ENCODE measurements at regions not wholly inside any gene's neighbourhood (a gene's known extent, or its start where the extent isn't known, plus 50 kb on each side); places are given as distances from the start of the nearest gene placed in this dataset.

DNA sequence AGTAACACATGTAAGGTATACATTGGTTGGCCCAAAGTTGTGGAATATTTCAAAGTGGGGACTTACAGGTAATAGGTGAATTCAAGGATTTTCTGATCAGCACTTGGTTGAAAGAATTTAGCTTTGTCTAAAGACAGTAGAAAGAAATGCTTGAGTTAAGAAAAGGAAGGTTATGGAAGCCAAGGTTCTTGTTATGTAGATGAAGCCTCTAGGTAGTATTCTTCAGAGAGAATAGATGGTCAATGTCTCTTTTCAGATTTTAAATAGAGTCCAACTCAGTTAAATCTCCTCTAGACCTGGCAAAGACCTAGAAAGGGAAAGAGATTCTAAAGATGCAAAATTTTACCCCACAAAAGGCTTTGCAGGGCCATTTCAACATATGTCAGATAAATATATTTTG is 157.4 kb downstream of the ANKRD30B start:
- in situ Hi-C loops (cut with MboI; ENCODE audit: low sequenced_read_pairs, unreplicated experiment): no loop called here
- DNase-seq (ENCODE audit: low spot score): no peak
- TF ChIP-seq, protein P1, sequence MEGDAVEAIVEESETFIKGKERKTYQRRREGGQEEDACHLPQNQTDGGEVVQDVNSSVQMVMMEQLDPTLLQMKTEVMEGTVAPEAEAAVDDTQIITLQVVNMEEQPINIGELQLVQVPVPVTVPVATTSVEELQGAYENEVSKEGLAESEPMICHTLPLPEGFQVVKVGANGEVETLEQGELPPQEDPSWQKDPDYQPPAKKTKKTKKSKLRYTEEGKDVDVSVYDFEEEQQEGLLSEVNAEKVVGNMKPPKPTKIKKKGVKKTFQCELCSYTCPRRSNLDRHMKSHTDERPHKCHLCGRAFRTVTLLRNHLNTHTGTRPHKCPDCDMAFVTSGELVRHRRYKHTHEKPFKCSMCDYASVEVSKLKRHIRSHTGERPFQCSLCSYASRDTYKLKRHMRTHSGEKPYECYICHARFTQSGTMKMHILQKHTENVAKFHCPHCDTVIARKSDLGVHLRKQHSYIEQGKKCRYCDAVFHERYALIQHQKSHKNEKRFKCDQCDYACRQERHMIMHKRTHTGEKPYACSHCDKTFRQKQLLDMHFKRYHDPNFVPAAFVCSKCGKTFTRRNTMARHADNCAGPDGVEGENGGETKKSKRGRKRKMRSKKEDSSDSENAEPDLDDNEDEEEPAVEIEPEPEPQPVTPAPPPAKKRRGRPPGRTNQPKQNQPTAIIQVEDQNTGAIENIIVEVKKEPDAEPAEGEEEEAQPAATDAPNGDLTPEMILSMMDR (IDR thresholded peaks at IDR 0.05; ENCODE audit: borderline replicate concordance, control extremely low read depth, extremely low read depth, insufficient read depth, missing control alignments): no peak

DNA sequence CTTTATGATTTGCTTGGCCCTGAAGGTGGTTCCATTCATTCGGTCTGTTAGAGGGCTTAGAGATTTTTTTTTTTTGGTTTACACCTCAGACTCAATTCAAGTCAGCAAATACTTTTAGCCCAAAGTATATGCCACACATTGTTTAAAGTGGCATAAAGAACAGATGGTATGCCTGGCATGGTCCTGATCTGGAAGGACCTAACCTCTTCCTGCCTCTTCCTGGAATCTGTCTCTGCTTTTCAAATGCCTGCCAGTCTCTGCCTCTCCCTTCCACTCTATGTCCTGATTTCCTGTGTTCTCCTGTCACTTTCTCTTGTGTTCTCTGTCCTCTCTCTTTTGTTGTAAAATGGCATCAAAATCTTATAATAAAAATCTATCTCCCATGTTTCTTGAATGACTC is 158.0 kb downstream of the ANKRD30B start:
- DNase-seq (ENCODE audit: low spot score): no peak
- TF ChIP-seq, protein P1 (IDR thresholded peaks at IDR 0.05; ENCODE audit: borderline replicate concordance, control extremely low read depth, extremely low read depth, insufficient read depth, missing control alignments): no peak
- in situ Hi-C loops (cut with MboI; ENCODE audit: low sequenced_read_pairs, unreplicated experiment): no loop called here

DNA sequence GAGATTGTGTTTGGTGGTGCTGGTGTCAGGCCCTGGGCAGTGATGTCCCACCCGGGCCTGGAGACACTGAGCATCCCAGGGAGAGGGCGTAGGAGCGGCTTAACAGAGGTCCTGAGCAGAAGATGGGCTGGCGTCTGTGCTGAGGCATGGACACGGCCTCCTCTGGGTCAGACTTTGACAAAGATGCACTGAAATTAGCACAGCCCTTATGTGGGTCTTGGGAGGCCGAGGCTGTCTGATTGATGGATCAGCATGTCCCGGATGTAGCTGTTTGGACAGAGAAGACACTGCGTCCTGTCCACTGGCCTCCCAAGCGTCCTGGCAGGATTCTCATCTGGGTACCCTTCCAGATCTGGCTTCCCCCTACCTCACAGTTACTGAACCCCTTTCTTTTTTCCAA is 159.4 kb downstream of the ANKRD30B start:
- DNase-seq (ENCODE audit: low spot score): no peak
- in situ Hi-C loops (cut with MboI; ENCODE audit: low sequenced_read_pairs, unreplicated experiment): no loop called here
- TF ChIP-seq, protein P1 (IDR thresholded peaks at IDR 0.05; ENCODE audit: borderline replicate concordance, control extremely low read depth, extremely low read depth, insufficient read depth, missing control alignments): no peak

DNA sequence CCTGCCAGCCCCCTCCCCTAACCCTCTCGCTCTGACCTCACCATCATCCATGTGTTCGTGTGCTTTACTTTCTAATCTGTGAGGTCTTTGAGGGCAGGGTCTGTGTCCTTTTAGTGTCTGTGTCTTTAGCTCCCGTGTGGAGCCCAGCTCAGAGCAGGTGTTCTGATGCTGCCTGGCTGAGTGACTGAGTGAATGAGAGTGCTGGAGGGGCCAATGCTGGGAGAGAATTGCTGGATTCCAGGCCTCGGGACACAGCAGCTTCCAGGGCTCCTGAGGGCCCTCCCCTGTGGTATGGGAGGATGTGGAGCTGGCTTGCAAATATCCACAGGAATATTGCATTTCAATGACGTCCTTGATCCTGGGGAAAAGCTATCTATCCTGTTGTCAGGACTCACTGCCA is 160.6 kb downstream of the ANKRD30B start:
- in situ Hi-C loops (cut with MboI; ENCODE audit: low sequenced_read_pairs, unreplicated experiment): no loop called here
- no peak for DNase-seq (ENCODE audit: low spot score)
- TF ChIP-seq, protein P1 (IDR thresholded peaks at IDR 0.05; ENCODE audit: borderline replicate concordance, control extremely low read depth, extremely low read depth, insufficient read depth, missing control alignments): no peak

DNA sequence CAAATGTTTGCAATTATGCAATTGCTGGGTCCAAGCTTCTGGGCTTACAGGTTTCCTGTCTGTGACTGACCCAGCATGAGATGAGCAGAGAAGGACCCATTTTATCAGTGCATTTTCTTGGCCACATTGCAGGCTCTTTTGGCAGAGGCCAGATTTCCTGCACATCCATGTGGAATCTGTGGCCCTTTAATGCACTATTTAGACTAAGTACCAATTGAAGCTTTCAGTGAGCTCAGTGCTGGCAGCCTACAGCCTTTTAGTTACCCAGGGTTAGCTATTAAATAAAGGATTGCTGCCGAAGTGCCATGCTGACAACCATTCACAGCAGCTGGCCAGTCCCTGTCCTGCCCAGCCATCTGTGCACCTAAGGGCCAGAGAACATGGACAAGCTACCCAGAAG is 165.0 kb downstream of the ANKRD30B start:
- TF ChIP-seq, protein P1 (IDR thresholded peaks at IDR 0.05; ENCODE audit: borderline replicate concordance, control extremely low read depth, extremely low read depth, insufficient read depth, missing control alignments): no peak
- no peak for DNase-seq (ENCODE audit: low spot score)
- in situ Hi-C loops (cut with MboI; ENCODE audit: low sequenced_read_pairs, unreplicated experiment): no loop called here

DNA sequence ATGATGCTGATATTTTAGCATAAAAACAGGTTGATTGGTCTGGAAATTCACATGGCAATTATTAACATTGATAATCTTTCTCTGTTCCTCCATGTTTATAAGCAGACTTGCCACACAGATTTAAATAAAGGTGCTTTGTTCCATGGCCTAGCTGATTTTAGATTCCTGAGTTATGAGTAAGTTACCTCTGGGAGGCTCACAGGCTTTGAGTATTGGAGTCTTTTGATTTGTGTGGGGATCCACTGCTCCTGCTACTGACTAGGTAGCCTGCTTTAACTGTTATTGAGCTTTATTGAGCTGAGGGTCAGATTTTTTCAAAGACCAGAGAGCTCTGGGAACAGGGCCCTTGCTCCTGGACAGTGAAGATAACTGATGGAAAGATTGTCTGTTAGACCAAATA is 166.1 kb downstream of the ANKRD30B start:
- no peak for DNase-seq (ENCODE audit: low spot score)
- TF ChIP-seq, protein P1 (IDR thresholded peaks at IDR 0.05; ENCODE audit: borderline replicate concordance, control extremely low read depth, extremely low read depth, insufficient read depth, missing control alignments): no peak
- in situ Hi-C loops (cut with MboI; ENCODE audit: low sequenced_read_pairs, unreplicated experiment): no loop called here

DNA sequence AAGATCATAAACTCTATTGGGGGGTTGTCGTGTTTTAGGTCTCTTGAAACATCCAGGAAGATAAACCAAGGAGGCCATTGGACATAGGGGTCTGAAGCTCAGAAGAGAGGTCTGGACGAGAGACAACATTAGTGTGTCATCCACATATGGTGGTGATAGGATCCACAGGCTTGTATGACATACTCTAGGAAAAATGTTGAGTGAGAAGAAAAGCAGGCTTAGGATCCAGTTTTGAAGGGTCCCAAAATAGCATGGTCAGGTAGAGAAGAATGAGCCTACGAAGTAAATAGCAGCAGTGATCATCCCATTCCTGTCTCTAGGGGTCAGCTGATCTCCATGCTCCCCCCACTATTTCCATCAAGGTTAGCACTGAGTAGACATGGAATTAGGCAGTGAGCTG is 166.8 kb downstream of the ANKRD30B start:
- TF ChIP-seq, protein P1 (IDR thresholded peaks at IDR 0.05; ENCODE audit: borderline replicate concordance, control extremely low read depth, extremely low read depth, insufficient read depth, missing control alignments): no peak
- no peak for DNase-seq (ENCODE audit: low spot score)
- in situ Hi-C loops (cut with MboI; ENCODE audit: low sequenced_read_pairs, unreplicated experiment): no loop called here
